Tibial artery (tissue), 4 donors: ENCODE measurements at regions not wholly inside any gene's neighbourhood (a gene's known extent, or its start where the extent isn't known, plus 50 kb on each side); places are given as distances from the start of the nearest gene placed in this dataset.

Experiments
- DNase-seq, 2 donors: peaks; one replicate each; pipeline ENCODE4 v3.0.0-alpha.2; 2019
- H3K27ac ChIP-seq, 2 donors: fragments of 200-600 bp; sonication (generic) in 1 of 2; 1 replicate in 1 of 2; 2 replicates in 1 of 2; pipeline ENCODE4 v1.5.1; 2018 to 2019; ENCODE audit warnings: mild to moderate bottlenecking in 1 of 2
- H3K27me3 ChIP-seq, 2 donors: fragments of 200-600 bp; sonication (generic) in 1 of 2; one replicate each; pipeline versions ENCODE4 v1.5.1 to v1.6.0; 2016 to 2019
- H3K36me3 ChIP-seq, 3 donors: fragments of 200-600 bp; sonication (generic) in 2 of 3; one replicate each; pipeline ENCODE4 v1.5.1; 2016 to 2019; ENCODE audit warnings: mild to moderate bottlenecking in 2 of 3
- H3K4me1 ChIP-seq, 4 donors: fragments of 200-600 bp; sonication (generic) in 2 of 4; 1 replicate in 3 of 4; 2 replicates in 1 of 4; pipeline ENCODE4 v1.5.1; 2016 to 2019
- H3K4me3 ChIP-seq, 2 donors: fragments of 200-600 bp; sonication (generic) in 1 of 2; 1 replicate in 1 of 2; 2 replicates in 1 of 2; pipeline ENCODE4 v1.5.1; 2018 to 2019; ENCODE audit warnings: mild to moderate bottlenecking in 2 of 2
- H3K9me3 ChIP-seq, 3 donors: fragments of 200-600 bp; sonication (generic) in 1 of 3; one replicate each; pipeline ENCODE4 v1.5.1; 2016 to 2019
- intact Hi-C: fragments of 100-400 bp; cut with DNase I; formaldehyde crosslinking; loops from one replicate; pipeline ENCODE4 v1.15.0; 2023; ENCODE audit warnings: low total_unique reads
- TF ChIP-seq, protein P1 (sequence below), 2 experiments: fragments of 200-600 bp in 1 of 2; fragments of 450-650 bp in 1 of 2; IDR thresholded peaks; one replicate each; pipeline ENCODE4 v1.5.1; 2017 to 2019; ENCODE audit warnings: antibody characterized with exemption in 2 of 2, mild to moderate bottlenecking in 1 of 2, moderate library complexity in 1 of 2

GRCh38 chr7:121493553-121493952, 97.4 kb upstream of the FAM3C start:
- Histone ChIP-seq H3K9me3 (no peaks in the 10 kb centered on the region), H3K36me3 (no peaks in the 10 kb centered on the region), H3K4me3 (no peak overlapping the region), H3K4me1 (no peaks in the 10 kb centered on the region), H3K27me3 (no peaks in the 10 kb centered on the region), H3K27ac (no peak overlapping the region)
- TF ChIP-seq, protein P1, sequence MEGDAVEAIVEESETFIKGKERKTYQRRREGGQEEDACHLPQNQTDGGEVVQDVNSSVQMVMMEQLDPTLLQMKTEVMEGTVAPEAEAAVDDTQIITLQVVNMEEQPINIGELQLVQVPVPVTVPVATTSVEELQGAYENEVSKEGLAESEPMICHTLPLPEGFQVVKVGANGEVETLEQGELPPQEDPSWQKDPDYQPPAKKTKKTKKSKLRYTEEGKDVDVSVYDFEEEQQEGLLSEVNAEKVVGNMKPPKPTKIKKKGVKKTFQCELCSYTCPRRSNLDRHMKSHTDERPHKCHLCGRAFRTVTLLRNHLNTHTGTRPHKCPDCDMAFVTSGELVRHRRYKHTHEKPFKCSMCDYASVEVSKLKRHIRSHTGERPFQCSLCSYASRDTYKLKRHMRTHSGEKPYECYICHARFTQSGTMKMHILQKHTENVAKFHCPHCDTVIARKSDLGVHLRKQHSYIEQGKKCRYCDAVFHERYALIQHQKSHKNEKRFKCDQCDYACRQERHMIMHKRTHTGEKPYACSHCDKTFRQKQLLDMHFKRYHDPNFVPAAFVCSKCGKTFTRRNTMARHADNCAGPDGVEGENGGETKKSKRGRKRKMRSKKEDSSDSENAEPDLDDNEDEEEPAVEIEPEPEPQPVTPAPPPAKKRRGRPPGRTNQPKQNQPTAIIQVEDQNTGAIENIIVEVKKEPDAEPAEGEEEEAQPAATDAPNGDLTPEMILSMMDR (IDR thresholded peaks at IDR 0.05) = no peak
- no peak for DNase-seq
- intact Hi-C loops = no loop called here

GRCh38 chr7:121490309-121490708, 94.2 kb upstream of the FAM3C start:
- no peak for DNase-seq
- H3K4me1 ChIP-seq = peaks cover 0 to 3% (median 0%) of the 10 kb centered on the region in 4 donors
- no peak overlapping the region for H3K27ac ChIP-seq
- no peaks in the 10 kb centered on the region for H3K27me3 ChIP-seq
- intact Hi-C loops = no loop called here
- H3K4me3 ChIP-seq = no peak overlapping the region
- no peaks in the 10 kb centered on the region for H3K9me3 ChIP-seq
- TF ChIP-seq, protein P1 (IDR thresholded peaks at IDR 0.05) = no peak
- H3K36me3 ChIP-seq = no peaks in the 10 kb centered on the region

DNA sequence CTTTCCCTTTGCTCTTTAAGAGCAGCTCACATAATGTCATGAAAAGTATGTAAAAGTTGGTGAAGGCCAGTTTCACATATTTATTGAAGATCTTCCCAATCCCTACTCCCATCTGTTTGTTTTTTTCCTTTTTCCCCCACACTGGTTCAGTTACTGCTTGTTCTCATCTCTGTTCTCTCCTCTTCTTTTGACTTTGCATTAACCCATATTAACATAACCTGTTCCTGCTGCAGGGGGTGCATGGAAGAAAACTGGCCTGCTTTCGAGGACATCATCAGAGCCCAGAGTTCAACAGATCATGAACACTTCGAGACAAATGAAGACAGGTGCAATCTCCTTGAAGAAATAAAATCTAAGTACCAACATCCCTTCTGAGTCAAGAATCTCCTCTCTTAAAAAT, 93.3 kb upstream of the FAM3C start:
- H3K27me3 ChIP-seq = no peaks in the 10 kb centered on the region
- DNase-seq = no peak
- H3K4me3 ChIP-seq = no peak overlapping the region
- intact Hi-C loops = no loop called here
- no peak overlapping the region for H3K27ac ChIP-seq
- H3K4me1 ChIP-seq = peaks cover 0 to 3% (median 0%) of the 10 kb centered on the region in 4 donors
- no peaks in the 10 kb centered on the region for H3K36me3 ChIP-seq
- TF ChIP-seq, protein P1 (IDR thresholded peaks at IDR 0.05) = no peak
- no peaks in the 10 kb centered on the region for H3K9me3 ChIP-seq

GRCh38 chr7:121488111-121488650, 92.1 kb upstream of the FAM3C start:
- DNase-seq = no peak
- H3K27me3 ChIP-seq = no peaks in the 10 kb centered on the region
- intact Hi-C loops = no loop called here
- peaks cover 0 to 3% (median 0%) of the 10 kb centered on the region in 4 donors for H3K4me1 ChIP-seq
- H3K36me3 ChIP-seq = no peaks in the 10 kb centered on the region
- no peak overlapping the region for H3K4me3 ChIP-seq
- no peaks in the 10 kb centered on the region for H3K9me3 ChIP-seq
- no peak overlapping the region for H3K27ac ChIP-seq
- TF ChIP-seq, protein P1 (IDR thresholded peaks at IDR 0.05) = no peak

- DNase-seq = no peak
- H3K27ac ChIP-seq = no peak overlapping the region
- peaks cover 0 to 3% (median 0%) of the 10 kb centered on the region in 4 donors for H3K4me1 ChIP-seq
- H3K4me3 ChIP-seq = no peak overlapping the region
- no peaks in the 10 kb centered on the region for H3K36me3 ChIP-seq
- intact Hi-C loops = no loop called here
- no peaks in the 10 kb centered on the region for H3K27me3 ChIP-seq
- H3K9me3 ChIP-seq = no peaks in the 10 kb centered on the region
- TF ChIP-seq, protein P1 (IDR thresholded peaks at IDR 0.05) = no peak
Observed at GRCh38 chr7:121486590-121486989, 90.5 kb upstream of the FAM3C start.
